ENCODE measurements at regions not wholly inside any gene's neighbourhood (a gene's known extent, or its start where the extent isn't known, plus 50 kb on each side); places are given as distances from the start of the nearest gene placed in this dataset.

- Histone ChIP-seq H3K4me2 (ENCODE audit: insufficient read depth, insufficient read length, low read length) (no peak overlapping the region), H3K18ac (ENCODE audit: insufficient read length, low read depth, low read length) (no peak overlapping the region), H3K79me2 (ENCODE audit: insufficient read depth, low read length) (no peaks in the 10 kb centered on the region), H3K56ac (ENCODE audit: insufficient read length, low read depth, low read length) (no peak overlapping the region), H2AK5ac (ENCODE audit: insufficient read length, low read length) (no peak overlapping the region), H2BK20ac (ENCODE audit: low read depth, low read length, poor library complexity, severe bottlenecking) (no peak overlapping the region), H3K9ac (ENCODE audit: extremely low read depth, insufficient read length, low read length) (no peak overlapping the region), H2BK12ac (ENCODE audit: insufficient read length, low read depth, low read length) (no peak overlapping the region), H3K27ac (ENCODE audit: insufficient read length, low read depth, low read length) (peak overlapping the region; percentile 57), H4K5ac (ENCODE audit: insufficient read length, low read depth, low read length) (no peak overlapping the region), H4K91ac (ENCODE audit: insufficient read length, low read depth, low read length) (no peak overlapping the region), H2BK15ac (ENCODE audit: low read depth, low read length) (no peak overlapping the region), H3K4ac (ENCODE audit: low read depth, low read length) (no peak overlapping the region), H2BK5ac (ENCODE audit: insufficient read length, low read length) (no peak overlapping the region), H2AFZ (ENCODE audit: low read length) (no peak overlapping the region), H2BK120ac (ENCODE audit: low read depth, low read length, poor library complexity, severe bottlenecking) (no peak overlapping the region), H3K4me1 (ENCODE audit: insufficient read depth, low read length) (peaks cover 3% of the 10 kb centered on the region; the same call in 1 of the 2 replicates), H4K20me1 (ENCODE audit: control insufficient read depth, insufficient read depth, insufficient read length) (no peaks in the 10 kb centered on the region), H3K14ac (ENCODE audit: insufficient read depth, low read length) (no peak overlapping the region), H4K8ac (replicated peaks; ENCODE audit: insufficient read length, low read depth, low read length) (no peak overlapping the region), H3T11ph (ENCODE audit: low read length) (no peak overlapping the region), H3K27me3 (ENCODE audit: insufficient read depth, low read length) (no peaks in the 10 kb centered on the region), H3K23me2 (ENCODE audit: insufficient read length, low read depth, low read length, poor library complexity, severe bottlenecking) (no peaks in the 10 kb centered on the region), H3K79me1 (ENCODE audit: insufficient read depth, low read depth, low read length, poor library complexity, severe bottlenecking) (no peaks in the 10 kb centered on the region), H3K23ac (ENCODE audit: insufficient read length, low read depth, low read length) (no peak overlapping the region), H3K9me3 (ENCODE audit: control insufficient read depth, low read depth, low read length) (no peaks in the 10 kb centered on the region)
- Mint-ChIP-seq H3K36me3 (ENCODE audit: insufficient read depth in 1 of 3, low read depth in 3 of 3) (peaks cover 16 to 44% (median 18%) of the 10 kb centered on the region in 3 experiments), H3K4me1 (peaks cover 26 to 34% of the 10 kb centered on the region in 2 experiments), H3K27me3 (ENCODE audit: low read depth) (no peaks in the 10 kb centered on the region; the same call in 1 of the 2 replicates), H3K27ac (peak overlapping the region; percentile 68 to 97 (median 96); a peak in 6 of 7 replicates), H3K4me3 (peak overlapping the region in 1 of 2 experiments; percentile 63; a peak in 1 of 5 replicates), H3K9me3 (peaks cover 17 to 21% of the 10 kb centered on the region in 2 experiments)
- TF ChIP-seq CTCF (conservative IDR thresholded peaks at IDR 0.05) = no peak
- WGBS (ENCODE audit: extremely low coverage, insufficient read length, low lambda C conversion rate) = no CpG with 5 or more reads among the region's 4 CpGs
- no peak for DNase-seq
Measured at GRCh38 chr3:102687851-102688555, 253.2 kb downstream of the ZPLD1 start.
